ENCODE measurements at regions not wholly inside any gene's neighbourhood (a gene's known extent, or its start where the extent isn't known, plus 50 kb on each side); places are given as distances from the start of the nearest gene placed in this dataset.

GRCh38 chr9:115306865-115307264, 188.9 kb upstream of the TNC start:
- ChIA-PET POLR2A (no interaction called here), CTCF (no interaction called here)
- Histone ChIP-seq H3K4me3 (ENCODE audit: low read depth, low read length) (no peak overlapping the region), H3K27ac (ENCODE audit: low read depth, low read length) (no peak overlapping the region), H3K9me3 (ENCODE audit: control insufficient read depth, insufficient read depth, low read length) (no peaks in the 10 kb centered on the region), H3K27me3 (ENCODE audit: control insufficient read depth, insufficient read depth, low read length) (no peaks in the 10 kb centered on the region)
- TF ChIP-seq CTCF (IDR thresholded peaks at IDR 0.05; ENCODE audit: low read depth, low read length): no peak
- DNase-seq (ENCODE audit: low read depth, low spot score): no peak

- ChIA-PET CTCF (no interaction called here), POLR2A (no interaction called here)
- H3K27ac ChIP-seq (ENCODE audit: low read depth, low read length): no peak overlapping the region
- no peak for DNase-seq (ENCODE audit: low read depth, low spot score)
- H3K4me3 ChIP-seq (ENCODE audit: low read depth, low read length): no peak overlapping the region
- no peak for TF ChIP-seq CTCF (IDR thresholded peaks at IDR 0.05; ENCODE audit: low read depth, low read length)
- H3K27me3 ChIP-seq (ENCODE audit: control insufficient read depth, insufficient read depth, low read length): no peaks in the 10 kb centered on the region
- H3K9me3 ChIP-seq (ENCODE audit: control insufficient read depth, insufficient read depth, low read length): no peaks in the 10 kb centered on the region
These were observed 195.6 kb upstream of the TNC start for GRCh38 chr9:115313545-115313944.

GRCh38 chr9:115326461-115326860, 208.5 kb upstream of the TNC start:
- POLR2A ChIA-PET: interaction anchor here (0.5 to 1.5 kb wide), 2 partner anchors 41 to 1817 kb away, joined by 3 to 4 read pairs; no protein-coding TSS in a partner anchor
- no peaks in the 10 kb centered on the region for H3K9me3 ChIP-seq (ENCODE audit: control insufficient read depth, insufficient read depth, low read length)
- no peak for TF ChIP-seq CTCF (IDR thresholded peaks at IDR 0.05; ENCODE audit: low read depth, low read length)
- H3K4me3 ChIP-seq (ENCODE audit: low read depth, low read length): no peak overlapping the region
- CTCF ChIA-PET: interaction anchor here (1.0 kb wide), 1 partner anchor 198 kb away, joined by 4 read pairs; no protein-coding TSS in a partner anchor
- H3K27ac ChIP-seq (ENCODE audit: low read depth, low read length): no peak overlapping the region
- H3K27me3 ChIP-seq (ENCODE audit: control insufficient read depth, insufficient read depth, low read length): no peaks in the 10 kb centered on the region
- DNase-seq (ENCODE audit: low read depth, low spot score): no peak

GRCh38 chr9:115327436-115328122, 209.6 kb upstream of the TNC start:
- Histone ChIP-seq H3K27ac (ENCODE audit: low read depth, low read length) (no peak overlapping the region), H3K4me3 (ENCODE audit: low read depth, low read length) (no peak overlapping the region), H3K9me3 (ENCODE audit: control insufficient read depth, insufficient read depth, low read length) (no peaks in the 10 kb centered on the region), H3K27me3 (ENCODE audit: control insufficient read depth, insufficient read depth, low read length) (no peaks in the 10 kb centered on the region)
- CTCF ChIA-PET: no interaction called here
- POLR2A ChIA-PET: interaction anchor here (0.9 to 1.5 kb wide), 3 partner anchors 40 to 190 kb away, joined by 3 read pairs; no protein-coding TSS in a partner anchor
- TF ChIP-seq CTCF (IDR thresholded peaks at IDR 0.05; ENCODE audit: low read depth, low read length): no peak
- DNase-seq (ENCODE audit: low read depth, low spot score): no peak

GRCh38 chr9:115328228-115328627, 210.3 kb upstream of the TNC start:
- H3K4me3 ChIP-seq (ENCODE audit: low read depth, low read length): no peak overlapping the region
- no peaks in the 10 kb centered on the region for H3K9me3 ChIP-seq (ENCODE audit: control insufficient read depth, insufficient read depth, low read length)
- no peak overlapping the region for H3K27ac ChIP-seq (ENCODE audit: low read depth, low read length)
- CTCF ChIA-PET: no interaction called here
- no peaks in the 10 kb centered on the region for H3K27me3 ChIP-seq (ENCODE audit: control insufficient read depth, insufficient read depth, low read length)
- TF ChIP-seq CTCF (IDR thresholded peaks at IDR 0.05; ENCODE audit: low read depth, low read length): no peak
- POLR2A ChIA-PET: interaction anchor here (0.9 kb wide), 1 partner anchor 190 kb away, joined by 3 read pairs; no protein-coding TSS in a partner anchor
- DNase-seq (ENCODE audit: low read depth, low spot score): no peak
